Ascending aorta (tissue), 2 donors: ENCODE measurements at regions not wholly inside any gene's neighbourhood (a gene's known extent, or its start where the extent isn't known, plus 50 kb on each side); places are given as distances from the start of the nearest gene placed in this dataset.

Experiments
- DNase-seq, 2 donors: peaks; one replicate each; pipeline ENCODE4 v3.0.0-alpha.2; 2019; ENCODE audit warnings: low spot score in 2 of 2
- H3K27ac ChIP-seq, 2 donors: fragments of 200-600 bp; sonication (generic); one replicate each; pipeline ENCODE4 v1.5.1; 2016 to 2017; ENCODE audit warnings: mild to moderate bottlenecking in 1 of 2
- H3K27me3 ChIP-seq: fragments of 200-600 bp; sonication (generic); one replicate; pipeline ENCODE4 v1.5.1; 2017
- H3K36me3 ChIP-seq, 2 donors: fragments of 200-600 bp; sonication (generic); one replicate each; pipeline ENCODE4 v1.5.1; 2016
- H3K4me1 ChIP-seq, 2 donors: fragments of 200-600 bp; sonication (generic); one replicate each; pipeline ENCODE4 v1.5.1; 2016 to 2017; ENCODE audit warnings: mild to moderate bottlenecking in 1 of 2
- H3K4me3 ChIP-seq, 2 donors: fragments of 200-600 bp; sonication (generic); one replicate each; pipeline ENCODE4 v1.5.1; 2016 to 2017; ENCODE audit warnings: mild to moderate bottlenecking in 1 of 2
- H3K9me3 ChIP-seq, 2 donors: fragments of 200-600 bp; sonication (generic); one replicate each; pipeline ENCODE4 v1.5.1; 2016
- intact Hi-C: fragments of 100-400 bp; cut with DNase I; formaldehyde crosslinking; loops from one replicate; pipeline ENCODE4 v1.15.1; 2023
- TF ChIP-seq, protein P1 (sequence below), 3 experiments: fragments of 200-600 bp in 2 of 3; fragments of 450-650 bp in 1 of 3; sonication (generic) in 2 of 3; IDR thresholded peaks; one replicate each; pipeline ENCODE4 v1.5.1; 2016 to 2019; ENCODE audit warnings: antibody characterized with exemption in 3 of 3, mild to moderate bottlenecking in 1 of 3, moderate library complexity in 1 of 3

DNA sequence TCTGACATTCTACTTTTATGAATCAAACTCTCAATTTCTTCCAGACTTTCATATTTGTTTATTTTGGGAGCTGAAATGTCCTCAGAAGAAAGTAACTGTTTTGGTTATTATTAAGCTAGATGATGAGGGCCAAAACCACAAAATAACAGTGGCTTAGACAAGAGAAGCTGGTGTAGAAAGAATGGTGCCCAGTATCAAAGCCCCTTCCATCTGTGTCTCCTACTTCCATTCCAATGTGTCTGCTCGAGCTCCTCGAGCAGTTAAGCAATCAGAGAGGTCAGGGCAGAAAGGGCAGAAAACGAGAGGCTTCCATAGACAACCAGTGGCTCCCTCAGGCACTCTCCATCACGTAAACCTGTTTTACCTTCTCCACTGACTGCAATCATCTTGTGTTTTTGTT lies 59.7 kb upstream of the MAGI1 start:
- Histone ChIP-seq H3K9me3 (no peaks in the 10 kb centered on the region), H3K4me1 (peaks cover 0 to 3% of the 10 kb centered on the region in 2 donors), H3K36me3 (no peaks in the 10 kb centered on the region), H3K27ac (no peak overlapping the region), H3K27me3 (no peaks in the 10 kb centered on the region), H3K4me3 (no peak overlapping the region)
- intact Hi-C loops: no loop called here
- DNase-seq: no peak
- TF ChIP-seq, protein P1, sequence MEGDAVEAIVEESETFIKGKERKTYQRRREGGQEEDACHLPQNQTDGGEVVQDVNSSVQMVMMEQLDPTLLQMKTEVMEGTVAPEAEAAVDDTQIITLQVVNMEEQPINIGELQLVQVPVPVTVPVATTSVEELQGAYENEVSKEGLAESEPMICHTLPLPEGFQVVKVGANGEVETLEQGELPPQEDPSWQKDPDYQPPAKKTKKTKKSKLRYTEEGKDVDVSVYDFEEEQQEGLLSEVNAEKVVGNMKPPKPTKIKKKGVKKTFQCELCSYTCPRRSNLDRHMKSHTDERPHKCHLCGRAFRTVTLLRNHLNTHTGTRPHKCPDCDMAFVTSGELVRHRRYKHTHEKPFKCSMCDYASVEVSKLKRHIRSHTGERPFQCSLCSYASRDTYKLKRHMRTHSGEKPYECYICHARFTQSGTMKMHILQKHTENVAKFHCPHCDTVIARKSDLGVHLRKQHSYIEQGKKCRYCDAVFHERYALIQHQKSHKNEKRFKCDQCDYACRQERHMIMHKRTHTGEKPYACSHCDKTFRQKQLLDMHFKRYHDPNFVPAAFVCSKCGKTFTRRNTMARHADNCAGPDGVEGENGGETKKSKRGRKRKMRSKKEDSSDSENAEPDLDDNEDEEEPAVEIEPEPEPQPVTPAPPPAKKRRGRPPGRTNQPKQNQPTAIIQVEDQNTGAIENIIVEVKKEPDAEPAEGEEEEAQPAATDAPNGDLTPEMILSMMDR (IDR thresholded peaks at IDR 0.05): no peak

DNA sequence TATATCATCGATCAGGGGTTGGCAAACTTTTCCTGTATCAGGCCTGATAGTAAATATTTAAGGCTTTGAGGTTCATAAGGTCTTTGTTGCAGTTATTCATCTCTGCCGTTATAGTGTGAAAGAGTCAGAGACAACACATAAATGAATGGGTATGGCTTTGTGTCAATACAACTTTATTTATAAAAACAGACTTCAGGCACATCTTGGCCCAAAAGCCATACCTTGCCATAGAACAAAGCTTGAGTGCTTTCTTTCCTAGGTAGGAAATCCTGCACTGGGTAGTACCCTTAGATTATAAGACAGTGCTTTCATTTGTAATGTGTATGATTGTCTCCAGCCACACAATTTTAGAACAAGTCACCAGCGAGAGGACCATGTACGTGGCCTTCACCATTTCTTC lies 58.9 kb upstream of the MAGI1 start:
- Histone ChIP-seq H3K9me3 (no peaks in the 10 kb centered on the region), H3K4me3 (no peak overlapping the region), H3K36me3 (no peaks in the 10 kb centered on the region), H3K27ac (no peak overlapping the region), H3K4me1 (peaks cover 0 to 3% of the 10 kb centered on the region in 2 donors), H3K27me3 (no peaks in the 10 kb centered on the region)
- intact Hi-C loops: no loop called here
- TF ChIP-seq, protein P1 (IDR thresholded peaks at IDR 0.05): no peak
- no peak for DNase-seq

DNA sequence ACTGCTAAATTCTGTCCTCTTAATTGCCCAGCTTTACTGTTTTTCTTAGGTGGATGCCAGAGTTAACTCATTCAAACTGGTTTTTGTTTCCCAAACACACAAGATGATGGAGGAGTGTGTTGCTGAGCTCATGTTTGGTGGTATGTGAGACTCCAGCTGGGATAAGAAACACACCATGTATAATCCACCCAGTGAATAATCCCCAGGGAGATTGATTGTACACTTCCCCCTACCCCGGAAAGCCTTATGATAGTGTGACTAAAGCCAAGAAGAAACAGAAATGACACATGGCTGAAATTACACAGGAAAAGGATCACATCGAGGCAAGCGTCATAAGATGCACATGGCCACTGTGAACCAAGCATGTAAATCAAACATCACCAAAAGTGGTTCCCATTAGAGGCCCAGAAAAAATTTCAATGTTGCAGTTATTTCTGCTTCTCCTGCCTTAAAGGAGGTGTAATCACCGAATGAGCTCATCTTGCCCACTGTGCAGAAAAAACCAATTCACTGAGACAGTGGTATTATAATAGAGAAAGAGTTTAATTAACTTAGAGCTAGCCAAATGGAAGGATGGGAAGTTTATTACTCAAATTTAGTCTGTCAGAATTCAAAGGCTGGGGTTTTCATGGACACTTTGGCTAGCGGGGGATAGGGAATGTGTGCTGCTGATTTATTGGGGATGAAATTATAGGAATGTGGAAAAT lies 56.7 kb upstream of the MAGI1 start:
- no peak for DNase-seq
- Histone ChIP-seq H3K36me3 (no peaks in the 10 kb centered on the region), H3K4me3 (no peak overlapping the region), H3K9me3 (no peaks in the 10 kb centered on the region), H3K27ac (no peak overlapping the region), H3K27me3 (no peaks in the 10 kb centered on the region), H3K4me1 (peaks cover 0 to 3% of the 10 kb centered on the region in 2 donors)
- TF ChIP-seq, protein P1 (IDR thresholded peaks at IDR 0.05): no peak
- intact Hi-C loops: no loop called here

- no peaks in the 10 kb centered on the region for H3K9me3 ChIP-seq
- TF ChIP-seq, protein P1 (IDR thresholded peaks at IDR 0.05): no peak
- H3K27me3 ChIP-seq: no peaks in the 10 kb centered on the region
- H3K4me3 ChIP-seq: no peak overlapping the region
- H3K4me1 ChIP-seq: peaks cover 0 to 3% of the 10 kb centered on the region in 2 donors
- intact Hi-C loops: no loop called here
- H3K27ac ChIP-seq: no peak overlapping the region
- no peak for DNase-seq
- H3K36me3 ChIP-seq: no peaks in the 10 kb centered on the region
Measured at GRCh38 chr3:66093981-66094380, 55.3 kb upstream of the MAGI1 start.

DNA sequence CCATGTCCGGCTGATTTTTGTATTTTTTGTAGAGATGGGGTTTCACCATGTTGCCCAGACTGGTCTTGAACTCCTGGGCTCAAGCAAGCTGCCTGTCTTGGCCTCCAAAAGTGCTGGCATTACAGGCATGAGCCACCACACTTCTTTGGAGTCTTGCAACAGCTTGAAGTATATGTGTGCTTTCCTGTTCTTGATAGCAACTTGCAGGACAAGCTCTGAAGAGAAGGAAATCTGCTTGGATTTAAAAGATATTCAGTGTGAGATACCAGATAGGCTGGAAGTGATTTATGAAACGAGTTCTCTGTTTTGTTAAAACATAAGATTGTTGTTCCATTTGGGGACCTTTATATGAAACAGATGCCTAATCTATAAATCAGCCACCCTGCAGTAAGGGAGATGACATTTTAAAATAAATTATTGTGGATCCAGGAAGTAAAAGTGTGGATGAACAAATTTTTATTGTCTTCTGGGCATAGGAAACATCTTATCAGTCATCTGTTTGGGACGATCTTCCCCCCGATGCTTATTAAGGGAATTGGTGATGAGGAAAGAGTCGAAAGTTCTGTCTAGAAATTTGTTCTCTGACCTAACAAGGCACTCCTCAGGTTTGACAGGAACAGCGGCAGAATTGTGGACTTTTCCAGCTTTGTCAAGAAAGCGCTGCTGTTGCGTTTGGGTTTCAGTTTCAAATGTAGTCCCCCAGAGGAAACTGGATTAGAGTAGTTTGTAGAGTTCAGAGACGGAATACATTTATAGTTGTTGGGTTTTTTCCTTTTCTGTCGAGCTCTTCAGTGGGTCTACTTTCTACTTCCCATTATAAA lies 53.7 kb upstream of the MAGI1 start:
- Histone ChIP-seq H3K9me3 (no peaks in the 10 kb centered on the region), H3K4me3 (no peak overlapping the region), H3K36me3 (no peaks in the 10 kb centered on the region), H3K27ac (no peak overlapping the region), H3K4me1 (no peaks in the 10 kb centered on the region), H3K27me3 (no peaks in the 10 kb centered on the region)
- TF ChIP-seq, protein P1 (IDR thresholded peaks at IDR 0.05): no peak
- intact Hi-C loops: no loop called here
- no peak for DNase-seq
